Fibroblast of skin of right biceps (primary cell): ENCODE measurements at regions not wholly inside any gene's neighbourhood (a gene's known extent, or its start where the extent isn't known, plus 50 kb on each side); places are given as distances from the start of the nearest gene placed in this dataset.
A peak's percentile ranks its signal among the peaks of the same experiment; 100 is the strongest.

Experiments
- DNase-seq: peaks from one replicate; pipeline ENCODE4 v3.0.0-alpha.2; 2013

GRCh38 chr18:68086481-68086880 lies 570.0 kb upstream of the DSEL start:
- no peak for DNase-seq

- no peak for DNase-seq
Observed at GRCh38 chr18:68085251-68085650, 568.7 kb upstream of the DSEL start.

- DNase-seq: no peak
Observed at GRCh38 chr18:68083776-68084175, 567.3 kb upstream of the DSEL start.

GRCh38 chr18:68083131-68083530 lies 566.6 kb upstream of the DSEL start:
- DNase-seq: peak; percentile 87

GRCh38 chr18:68072744-68073143 lies 556.2 kb upstream of the DSEL start:
- DNase-seq: no peak

- no peak for DNase-seq
Observed at GRCh38 chr18:68060871-68061270, 544.4 kb upstream of the DSEL start.

- DNase-seq: peak; percentile 61
Observed at GRCh38 chr18:68056936-68057335, 540.4 kb upstream of the DSEL start.

- DNase-seq: no peak
Observed at GRCh38 chr18:68054669-68055068, 538.1 kb upstream of the DSEL start.

GRCh38 chr18:68053290-68053689 lies 536.8 kb upstream of the DSEL start:
- no peak for DNase-seq

GRCh38 chr18:68041327-68041726 lies 524.8 kb upstream of the DSEL start:
- DNase-seq: peak; percentile 56

- DNase-seq: no peak
Observed at GRCh38 chr18:68040198-68040597, 523.7 kb upstream of the DSEL start.

- no peak for DNase-seq
Observed at GRCh38 chr18:68035774-68036522, 519.4 kb upstream of the DSEL start.

- peak; percentile 71 for DNase-seq
Observed at GRCh38 chr18:68034296-68034695, 517.8 kb upstream of the DSEL start.

- peak; percentile 75 for DNase-seq
Observed at GRCh38 chr18:68033466-68033865, 516.9 kb upstream of the DSEL start.

- DNase-seq: no peak
Observed at GRCh38 chr18:68024716-68025115, 508.2 kb upstream of the DSEL start.

GRCh38 chr18:68017385-68017784 lies 500.9 kb upstream of the DSEL start:
- DNase-seq: no peak

GRCh38 chr18:67997496-67997895 lies 481.0 kb upstream of the DSEL start:
- DNase-seq: no peak

GRCh38 chr18:67995769-67996168 lies 479.2 kb upstream of the DSEL start:
- DNase-seq: peak; percentile 21

- DNase-seq: no peak
Observed at GRCh38 chr18:67980241-67980640, 463.7 kb upstream of the DSEL start.

GRCh38 chr18:67977067-67977616 lies 460.6 kb upstream of the DSEL start:
- no peak for DNase-seq

- DNase-seq: no peak
Observed at GRCh38 chr18:67973916-67974315, 457.4 kb upstream of the DSEL start.

GRCh38 chr18:67969458-67969857 lies 452.9 kb upstream of the DSEL start:
- no peak for DNase-seq

- no peak for DNase-seq
Observed at GRCh38 chr18:67966224-67966623, 449.7 kb upstream of the DSEL start.

GRCh38 chr18:67964462-67964861 lies 447.9 kb upstream of the DSEL start:
- DNase-seq: no peak
